Activated CD4-positive, alpha-beta memory T cell treated with anti-CD3 and anti-CD28 coated beads for 36 hours (primary cell): ENCODE measurements at regions not wholly inside any gene's neighbourhood (a gene's known extent, or its start where the extent isn't known, plus 50 kb on each side); places are given as distances from the start of the nearest gene placed in this dataset.

ENCODE experiments used
- CTCF ChIA-PET: fragments of 350-600 bp; sonication (Branson Sonifier 250); formaldehyde crosslinking; loops from one replicate; lab custom pipeline; 2021; ENCODE audit warnings: antibody characterized with exemption, inconsistent platforms; lab: Charles Lee
- POLR2A ChIA-PET: fragments of 350-600 bp; sonication (Branson Sonifier 250); formaldehyde crosslinking; loops from one replicate; lab custom pipeline; 2021; ENCODE audit warnings: antibody characterized with exemption; lab: Charles Lee
- DNase-seq: peaks from one replicate; pipeline ENCODE4 v3.0.0-alpha.2; 2020
- H3K27ac Mint-ChIP-seq: one replicate; pipeline ENCODE4 v1.8.0; 2021; ENCODE audit warnings: mixed read lengths
- H3K27me3 Mint-ChIP-seq: one replicate; pipeline ENCODE4 v1.8.0; 2021; ENCODE audit warnings: mixed read lengths
- H3K36me3 Mint-ChIP-seq: one replicate; pipeline ENCODE4 v1.8.0; 2021; ENCODE audit warnings: mixed read lengths
- H3K4me1 Mint-ChIP-seq: one replicate; pipeline ENCODE4 v1.8.0; 2021; ENCODE audit warnings: low read depth, mixed read lengths
- H3K4me3 Mint-ChIP-seq: one replicate; pipeline ENCODE4 v1.8.0; 2021; ENCODE audit warnings: mild to moderate bottlenecking, mixed read lengths
- H3K9me3 Mint-ChIP-seq: one replicate; pipeline ENCODE4 v1.8.0; 2021; ENCODE audit warnings: mixed read lengths
- intact Hi-C: fragments of 100-400 bp; cut with micrococcal nuclease; formaldehyde crosslinking; loops from one replicate; pipeline ENCODE4 v1.15.1; 2023

DNA sequence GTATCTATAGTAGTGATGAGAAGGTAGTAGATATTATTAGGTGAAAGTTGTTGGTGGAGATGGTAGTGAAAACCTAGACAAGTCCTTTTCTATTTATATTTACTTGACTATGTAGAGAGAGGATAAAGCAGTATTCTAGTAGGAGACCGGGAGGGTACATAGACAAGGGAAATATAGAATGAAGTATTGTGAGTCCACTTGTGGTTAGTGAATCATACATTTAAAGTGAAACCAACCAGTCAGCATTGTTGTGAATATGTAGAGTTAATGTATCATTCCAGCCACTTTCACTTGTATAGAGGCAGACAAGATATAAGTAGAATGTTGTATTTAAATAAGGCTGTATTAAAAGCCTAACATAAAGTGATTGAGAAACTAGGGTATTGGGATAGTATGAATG lies 1711.3 kb upstream of the ACO1 start:
- CTCF ChIA-PET, result no interaction called here
- Mint-ChIP-seq H3K9me3 (no peaks in the 10 kb centered on the region), H3K27ac (no peak overlapping the region), H3K27me3 (no peaks in the 10 kb centered on the region), H3K36me3 (no peaks in the 10 kb centered on the region), H3K4me1 (no peaks in the 10 kb centered on the region), H3K4me3 (no peak overlapping the region)
- DNase-seq, result no peak
- intact Hi-C loops, result no loop called here
- POLR2A ChIA-PET, result no interaction called here

GRCh38 chr9:30676651-30677050 lies 1707.8 kb upstream of the ACO1 start:
- ChIA-PET POLR2A (no interaction called here), CTCF (no interaction called here)
- H3K4me1 Mint-ChIP-seq, result no peaks in the 10 kb centered on the region
- intact Hi-C loops, result no loop called here
- H3K4me3 Mint-ChIP-seq, result no peak overlapping the region
- no peak for DNase-seq
- H3K9me3 Mint-ChIP-seq, result no peaks in the 10 kb centered on the region
- no peaks in the 10 kb centered on the region for H3K36me3 Mint-ChIP-seq
- H3K27me3 Mint-ChIP-seq, result no peaks in the 10 kb centered on the region
- H3K27ac Mint-ChIP-seq, result no peak overlapping the region

- no peak for DNase-seq
- H3K4me3 Mint-ChIP-seq, result no peak overlapping the region
- H3K27ac Mint-ChIP-seq, result no peak overlapping the region
- CTCF ChIA-PET, result no interaction called here
- H3K9me3 Mint-ChIP-seq, result no peaks in the 10 kb centered on the region
- no peaks in the 10 kb centered on the region for H3K36me3 Mint-ChIP-seq
- intact Hi-C loops, result no loop called here
- POLR2A ChIA-PET, result no interaction called here
- no peaks in the 10 kb centered on the region for H3K4me1 Mint-ChIP-seq
- no peaks in the 10 kb centered on the region for H3K27me3 Mint-ChIP-seq
Observed at GRCh38 chr9:30677221-30677620, 1707.2 kb upstream of the ACO1 start.

- H3K27me3 Mint-ChIP-seq, result no peaks in the 10 kb centered on the region
- H3K4me3 Mint-ChIP-seq, result no peak overlapping the region
- no peak for DNase-seq
- no peaks in the 10 kb centered on the region for H3K36me3 Mint-ChIP-seq
- ChIA-PET CTCF (no interaction called here), POLR2A (no interaction called here)
- no peaks in the 10 kb centered on the region for H3K4me1 Mint-ChIP-seq
- peaks cover 5% of the 10 kb centered on the region for H3K9me3 Mint-ChIP-seq
- H3K27ac Mint-ChIP-seq, result no peak overlapping the region
- intact Hi-C loops, result no loop called here
Observed at GRCh38 chr9:30688801-30689200, 1695.6 kb upstream of the ACO1 start.

DNA sequence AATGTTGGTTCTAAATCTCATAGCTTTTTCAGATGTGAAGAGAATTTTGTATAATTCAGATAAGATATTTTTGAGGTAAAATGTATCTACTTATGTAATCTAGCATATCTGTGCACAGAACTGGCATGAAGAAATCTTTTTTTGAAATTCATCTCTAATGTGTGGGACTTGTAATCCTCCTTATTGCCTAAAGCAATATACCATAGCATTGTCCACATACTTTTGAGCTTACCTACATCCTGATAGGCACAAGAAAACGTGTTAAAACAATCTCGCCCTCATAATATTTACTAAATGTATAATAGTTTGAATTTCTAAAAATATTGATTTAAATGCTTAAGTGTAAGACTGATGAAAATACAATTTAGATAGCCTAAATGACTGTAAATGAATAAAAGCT lies 1686.5 kb upstream of the ACO1 start:
- CTCF ChIA-PET, result no interaction called here
- DNase-seq, result no peak
- Mint-ChIP-seq H3K4me1 (no peaks in the 10 kb centered on the region), H3K4me3 (no peak overlapping the region), H3K27ac (no peak overlapping the region), H3K9me3 (no peaks in the 10 kb centered on the region), H3K36me3 (no peaks in the 10 kb centered on the region), H3K27me3 (no peaks in the 10 kb centered on the region)
- intact Hi-C loops, result no loop called here
- POLR2A ChIA-PET, result no interaction called here

- intact Hi-C loops, result no loop called here
- no peak for DNase-seq
- H3K4me1 Mint-ChIP-seq, result no peaks in the 10 kb centered on the region
Observed at GRCh38 chr9:30711591-30711990, 1672.9 kb upstream of the ACO1 start.

GRCh38 chr9:30713243-30713642 lies 1671.2 kb upstream of the ACO1 start:
- intact Hi-C loops, result no loop called here
- no peak for DNase-seq
- Mint-ChIP-seq H3K4me3 (no peak overlapping the region), H3K4me1 (no peaks in the 10 kb centered on the region), H3K27me3 (no peaks in the 10 kb centered on the region), H3K9me3 (no peaks in the 10 kb centered on the region), H3K36me3 (no peaks in the 10 kb centered on the region), H3K27ac (no peak overlapping the region)
- CTCF ChIA-PET, result no interaction called here
- POLR2A ChIA-PET, result no interaction called here

More at GRCh38 chr9:30711591-30711990, 1672.9 kb upstream of the ACO1 start:
- H3K27ac Mint-ChIP-seq, result no peak overlapping the region
- POLR2A ChIA-PET, result no interaction called here
- CTCF ChIA-PET, result no interaction called here
- no peak overlapping the region for H3K4me3 Mint-ChIP-seq
- no peaks in the 10 kb centered on the region for H3K9me3 Mint-ChIP-seq
- no peaks in the 10 kb centered on the region for H3K36me3 Mint-ChIP-seq
- no peaks in the 10 kb centered on the region for H3K27me3 Mint-ChIP-seq

DNA sequence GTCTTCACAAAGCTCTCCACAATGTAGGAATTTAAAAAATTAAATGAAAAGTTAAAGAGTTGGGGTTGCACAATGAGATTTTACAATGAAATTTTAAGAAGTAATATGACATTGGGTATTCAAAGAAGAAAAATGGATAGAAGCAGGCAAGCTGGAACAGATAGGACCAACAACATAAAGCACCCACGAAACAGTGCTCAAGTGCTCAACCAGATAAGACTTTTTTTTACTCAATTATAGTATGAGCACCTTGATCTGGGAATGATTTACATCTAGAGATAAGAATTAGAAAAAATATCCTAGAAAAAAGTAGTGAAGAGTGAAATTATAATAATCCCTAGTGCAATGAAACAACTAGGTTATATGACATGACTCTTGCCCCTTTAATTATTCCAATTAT lies 1670.1 kb upstream of the ACO1 start:
- intact Hi-C loops, result no loop called here
- CTCF ChIA-PET, result no interaction called here

GRCh38 chr9:30718483-30718882 lies 1666.0 kb upstream of the ACO1 start:
- no peaks in the 10 kb centered on the region for H3K9me3 Mint-ChIP-seq
- no peak overlapping the region for H3K27ac Mint-ChIP-seq
- intact Hi-C loops, result no loop called here
- CTCF ChIA-PET, result no interaction called here
- no peak overlapping the region for H3K4me3 Mint-ChIP-seq
- POLR2A ChIA-PET, result no interaction called here
- no peak for DNase-seq
- H3K4me1 Mint-ChIP-seq, result no peaks in the 10 kb centered on the region
- H3K36me3 Mint-ChIP-seq, result no peaks in the 10 kb centered on the region
- H3K27me3 Mint-ChIP-seq, result no peaks in the 10 kb centered on the region

More for the DNA sequence above, 1670.1 kb upstream of the ACO1 start:
- DNase-seq, result no peak
- no peaks in the 10 kb centered on the region for H3K4me1 Mint-ChIP-seq
- no peaks in the 10 kb centered on the region for H3K9me3 Mint-ChIP-seq
- no peaks in the 10 kb centered on the region for H3K36me3 Mint-ChIP-seq
- no peaks in the 10 kb centered on the region for H3K27me3 Mint-ChIP-seq
- no peak overlapping the region for H3K4me3 Mint-ChIP-seq
- POLR2A ChIA-PET, result no interaction called here
- H3K27ac Mint-ChIP-seq, result no peak overlapping the region

GRCh38 chr9:30722065-30722464 lies 1662.4 kb upstream of the ACO1 start:
- intact Hi-C loops, result no loop called here
- POLR2A ChIA-PET, result no interaction called here
- H3K27me3 Mint-ChIP-seq, result no peaks in the 10 kb centered on the region
- H3K36me3 Mint-ChIP-seq, result no peaks in the 10 kb centered on the region
- H3K4me3 Mint-ChIP-seq, result no peak overlapping the region
- H3K9me3 Mint-ChIP-seq, result no peaks in the 10 kb centered on the region
- no peak overlapping the region for H3K27ac Mint-ChIP-seq
- H3K4me1 Mint-ChIP-seq, result no peaks in the 10 kb centered on the region
- CTCF ChIA-PET, result no interaction called here
- DNase-seq, result no peak

- CTCF ChIA-PET, result no interaction called here
- POLR2A ChIA-PET, result no interaction called here
- intact Hi-C loops, result no loop called here
- Mint-ChIP-seq H3K4me1 (no peaks in the 10 kb centered on the region), H3K4me3 (no peak overlapping the region), H3K9me3 (no peaks in the 10 kb centered on the region), H3K27me3 (no peaks in the 10 kb centered on the region), H3K27ac (no peak overlapping the region), H3K36me3 (no peaks in the 10 kb centered on the region)
- DNase-seq, result no peak
Observed at GRCh38 chr9:30723656-30724055, 1660.8 kb upstream of the ACO1 start.

- Mint-ChIP-seq H3K4me3 (no peak overlapping the region), H3K4me1 (no peaks in the 10 kb centered on the region), H3K27ac (no peak overlapping the region), H3K9me3 (no peaks in the 10 kb centered on the region), H3K36me3 (no peaks in the 10 kb centered on the region), H3K27me3 (no peaks in the 10 kb centered on the region)
- POLR2A ChIA-PET, result no interaction called here
- DNase-seq, result no peak
- CTCF ChIA-PET, result no interaction called here
- intact Hi-C loops, result no loop called here
Observed at GRCh38 chr9:30732060-30732459, 1652.4 kb upstream of the ACO1 start.

- peaks cover 3% of the 10 kb centered on the region for H3K27me3 Mint-ChIP-seq
- no peak overlapping the region for H3K27ac Mint-ChIP-seq
- POLR2A ChIA-PET, result no interaction called here
- intact Hi-C loops, result no loop called here
- H3K4me3 Mint-ChIP-seq, result no peak overlapping the region
- H3K4me1 Mint-ChIP-seq, result no peaks in the 10 kb centered on the region
- no peak for DNase-seq
- no peaks in the 10 kb centered on the region for H3K36me3 Mint-ChIP-seq
- CTCF ChIA-PET, result no interaction called here
- no peaks in the 10 kb centered on the region for H3K9me3 Mint-ChIP-seq
Observed at GRCh38 chr9:30744871-30745270, 1639.6 kb upstream of the ACO1 start.

DNA sequence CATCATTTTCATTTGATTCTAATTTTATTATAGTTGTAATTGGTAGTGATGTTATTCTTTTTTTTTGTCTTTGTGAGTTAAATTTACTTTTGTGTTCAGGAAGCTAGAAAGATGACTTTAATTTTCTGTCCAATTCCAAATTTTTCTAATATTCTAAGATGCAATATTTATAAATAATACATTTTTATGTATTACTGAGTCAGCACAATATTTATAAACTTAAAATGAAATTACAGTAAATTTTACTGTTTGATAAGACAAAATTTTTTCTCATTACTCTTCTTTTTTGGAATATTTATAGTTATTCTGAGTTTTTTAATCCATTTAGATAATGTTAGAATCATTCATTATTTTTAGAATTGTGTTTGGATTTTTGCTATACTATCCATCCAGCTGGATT lies 1637.9 kb upstream of the ACO1 start:
- Mint-ChIP-seq H3K4me1 (no peaks in the 10 kb centered on the region), H3K27me3 (peaks cover 3% of the 10 kb centered on the region), H3K9me3 (no peaks in the 10 kb centered on the region), H3K27ac (no peak overlapping the region), H3K4me3 (no peak overlapping the region), H3K36me3 (no peaks in the 10 kb centered on the region)
- ChIA-PET POLR2A (no interaction called here), CTCF (no interaction called here)
- DNase-seq, result no peak
- intact Hi-C loops, result no loop called here
